Peyer's patch (tissue), 4 donors: ENCODE measurements at regions not wholly inside any gene's neighbourhood (a gene's known extent, or its start where the extent isn't known, plus 50 kb on each side); places are given as distances from the start of the nearest gene placed in this dataset.

Source experiments
- CTCF ChIP-seq, 6 experiments: fragments of 450-650 bp in 4 of 6; fragments of 200-600 bp in 2 of 6; sonication (generic) in 1 of 6; IDR thresholded peaks; one replicate each; pipeline ENCODE4 v1.5.1; 2017 to 2019; ENCODE audit warnings: antibody characterized with exemption in 6 of 6, mild to moderate bottlenecking in 3 of 6, moderate library complexity in 1 of 6
- POLR2A ChIP-seq, 2 donors: fragments of 450-650 bp; IDR thresholded peaks; one replicate each; pipeline ENCODE4 v1.5.1; 2017; ENCODE audit warnings: antibody characterized with exemption in 2 of 2, mild to moderate bottlenecking in 2 of 2, moderate library complexity in 2 of 2

- TF ChIP-seq CTCF (IDR thresholded peaks at IDR 0.05), result no peak
- no peak for TF ChIP-seq POLR2A (IDR thresholded peaks at IDR 0.05)
These were observed 133.8 kb upstream of the F3 start for GRCh38 chr1:94675373-94675772.
